MG63 (cell line): ENCODE measurements at regions not wholly inside any gene's neighbourhood (a gene's known extent, or its start where the extent isn't known, plus 50 kb on each side); places are given as distances from the start of the nearest gene placed in this dataset.

ENCODE experiments used
- DNase-seq: peaks from one replicate; pipeline ENCODE4 v3.0.0-alpha.2; 2020
- H3K27me3 ChIP-seq: fragments of 250-450 bp; sonication (Bioruptor Pico); 2 replicates; pipeline ENCODE4 v1.5.1; 2020; ENCODE audit warnings: mild to moderate bottlenecking, moderate library complexity
- H3K36me3 ChIP-seq: fragments of 250-450 bp; sonication (Bioruptor Pico); 2 replicates; pipeline ENCODE4 v1.5.1; 2020; ENCODE audit warnings: mild to moderate bottlenecking, moderate library complexity
- H3K4me3 ChIP-seq: fragments of 250-450 bp; sonication (Bioruptor Pico); 2 replicates; pipeline ENCODE4 v1.5.1; 2020; ENCODE audit warnings: mild to moderate bottlenecking, moderate library complexity
- H3K9me3 ChIP-seq: fragments of 250-450 bp; sonication (Bioruptor Pico); 2 replicates; pipeline ENCODE4 v1.5.1; 2020; ENCODE audit warnings: mild to moderate bottlenecking, moderate library complexity

- Histone ChIP-seq H3K9me3 (no peaks in the 10 kb centered on the region; the same call in 1 of the 2 replicates), H3K4me3 (no peak overlapping the region)
These were observed 431.7 kb upstream of the IRAK1BP1 start for GRCh38 chr6:78435671-78436070.

GRCh38 chr6:78436335-78436734 lies 431.0 kb upstream of the IRAK1BP1 start:
- Histone ChIP-seq H3K36me3 (no peaks in the 10 kb centered on the region), H3K27me3 (no peaks in the 10 kb centered on the region), H3K9me3 (no peaks in the 10 kb centered on the region; the same call in 1 of the 2 replicates), H3K4me3 (no peak overlapping the region)
- DNase-seq = no peak

More at GRCh38 chr6:78435671-78436070, 431.7 kb upstream of the IRAK1BP1 start:
- no peaks in the 10 kb centered on the region for H3K36me3 ChIP-seq
- no peaks in the 10 kb centered on the region for H3K27me3 ChIP-seq
- no peak for DNase-seq

GRCh38 chr6:78438135-78438534 lies 429.2 kb upstream of the IRAK1BP1 start:
- Histone ChIP-seq H3K9me3 (no peaks in the 10 kb centered on the region), H3K4me3 (no peak overlapping the region)

GRCh38 chr6:78460711-78461110 lies 406.6 kb upstream of the IRAK1BP1 start:
- DNase-seq = no peak

More at GRCh38 chr6:78438135-78438534, 429.2 kb upstream of the IRAK1BP1 start:
- DNase-seq = no peak
- H3K27me3 ChIP-seq = no peaks in the 10 kb centered on the region
- H3K36me3 ChIP-seq = no peaks in the 10 kb centered on the region

GRCh38 chr6:78462728-78463127 lies 404.6 kb upstream of the IRAK1BP1 start:
- Histone ChIP-seq H3K9me3 (no peaks in the 10 kb centered on the region), H3K27me3 (no peaks in the 10 kb centered on the region), H3K4me3 (no peak overlapping the region), H3K36me3 (no peaks in the 10 kb centered on the region)
- DNase-seq = no peak

More at GRCh38 chr6:78460711-78461110, 406.6 kb upstream of the IRAK1BP1 start:
- no peaks in the 10 kb centered on the region for H3K9me3 ChIP-seq
- H3K27me3 ChIP-seq = no peaks in the 10 kb centered on the region
- no peak overlapping the region for H3K4me3 ChIP-seq
- no peaks in the 10 kb centered on the region for H3K36me3 ChIP-seq

- Histone ChIP-seq H3K9me3 (no peaks in the 10 kb centered on the region), H3K27me3 (no peaks in the 10 kb centered on the region), H3K4me3 (no peak overlapping the region), H3K36me3 (no peaks in the 10 kb centered on the region)
- DNase-seq = no peak
These were observed 402.2 kb upstream of the IRAK1BP1 start for GRCh38 chr6:78465059-78465634.

GRCh38 chr6:78476561-78476960 lies 390.8 kb upstream of the IRAK1BP1 start:
- Histone ChIP-seq H3K9me3 (peaks cover 3% of the 10 kb centered on the region), H3K27me3 (no peaks in the 10 kb centered on the region), H3K4me3 (no peak overlapping the region), H3K36me3 (no peaks in the 10 kb centered on the region)
- DNase-seq = no peak

- H3K4me3 ChIP-seq = no peak overlapping the region
- H3K27me3 ChIP-seq = no peaks in the 10 kb centered on the region
- DNase-seq = no peak
- H3K36me3 ChIP-seq = no peaks in the 10 kb centered on the region
- H3K9me3 ChIP-seq = no peaks in the 10 kb centered on the region
These were observed 384.4 kb upstream of the IRAK1BP1 start for GRCh38 chr6:78482801-78483552.

- Histone ChIP-seq H3K27me3 (no peaks in the 10 kb centered on the region), H3K4me3 (no peak overlapping the region), H3K9me3 (no peaks in the 10 kb centered on the region), H3K36me3 (no peaks in the 10 kb centered on the region)
- DNase-seq = peak; percentile 3
These were observed 383.7 kb upstream of the IRAK1BP1 start for GRCh38 chr6:78483553-78484197.

- Histone ChIP-seq H3K9me3 (no peaks in the 10 kb centered on the region), H3K27me3 (no peaks in the 10 kb centered on the region), H3K4me3 (no peak overlapping the region), H3K36me3 (no peaks in the 10 kb centered on the region)
- DNase-seq = no peak
These were observed 382.9 kb upstream of the IRAK1BP1 start for GRCh38 chr6:78484198-78485064.

- Histone ChIP-seq H3K36me3 (no peaks in the 10 kb centered on the region), H3K4me3 (no peak overlapping the region), H3K9me3 (no peaks in the 10 kb centered on the region), H3K27me3 (no peaks in the 10 kb centered on the region)
- DNase-seq = peak; percentile 62
These were observed 379.9 kb upstream of the IRAK1BP1 start for GRCh38 chr6:78487401-78487800.

- H3K9me3 ChIP-seq = no peaks in the 10 kb centered on the region; the same call in 1 of the 2 replicates
- no peaks in the 10 kb centered on the region for H3K36me3 ChIP-seq
- DNase-seq = peak; percentile 16
- no peak overlapping the region for H3K4me3 ChIP-seq
- no peaks in the 10 kb centered on the region for H3K27me3 ChIP-seq
These were observed 377.5 kb upstream of the IRAK1BP1 start for GRCh38 chr6:78489874-78490273.

GRCh38 chr6:78492351-78493017 lies 374.9 kb upstream of the IRAK1BP1 start:
- no peaks in the 10 kb centered on the region; the same call in 1 of the 2 replicates for H3K9me3 ChIP-seq
- H3K27me3 ChIP-seq = no peaks in the 10 kb centered on the region
- peak; percentile 68 for DNase-seq
- H3K4me3 ChIP-seq = peak overlapping the region; percentile 15
- no peaks in the 10 kb centered on the region for H3K36me3 ChIP-seq

GRCh38 chr6:78500299-78501089 lies 366.9 kb upstream of the IRAK1BP1 start:
- Histone ChIP-seq H3K4me3 (no peak overlapping the region), H3K9me3 (no peaks in the 10 kb centered on the region), H3K27me3 (no peaks in the 10 kb centered on the region), H3K36me3 (no peaks in the 10 kb centered on the region)
- no peak for DNase-seq

GRCh38 chr6:78502386-78502887 lies 364.9 kb upstream of the IRAK1BP1 start:
- H3K27me3 ChIP-seq = no peaks in the 10 kb centered on the region
- H3K4me3 ChIP-seq = no peak overlapping the region
- no peak for DNase-seq
- peaks cover 2% of the 10 kb centered on the region; the same call in 1 of the 2 replicates for H3K9me3 ChIP-seq
- H3K36me3 ChIP-seq = no peaks in the 10 kb centered on the region
